GM21529 (cell line): ENCODE measurements at regions not wholly inside any gene's neighbourhood (a gene's known extent, or its start where the extent isn't known, plus 50 kb on each side); places are given as distances from the start of the nearest gene placed in this dataset.

Experiments used
- ATAC-seq: cut with Tn5 transposase; IDR thresholded peaks from one replicate; pipeline ENCODE4 v1.9.1; 2021; ENCODE audit not compliant: unreplicated experiment

GRCh38 chr5:89936576-89936975 lies 473.0 kb downstream of the CETN3 start:
- no peak for ATAC-seq

GRCh38 chr5:89934069-89934468 lies 475.5 kb downstream of the CETN3 start:
- ATAC-seq: peak; percentile 42

DNA sequence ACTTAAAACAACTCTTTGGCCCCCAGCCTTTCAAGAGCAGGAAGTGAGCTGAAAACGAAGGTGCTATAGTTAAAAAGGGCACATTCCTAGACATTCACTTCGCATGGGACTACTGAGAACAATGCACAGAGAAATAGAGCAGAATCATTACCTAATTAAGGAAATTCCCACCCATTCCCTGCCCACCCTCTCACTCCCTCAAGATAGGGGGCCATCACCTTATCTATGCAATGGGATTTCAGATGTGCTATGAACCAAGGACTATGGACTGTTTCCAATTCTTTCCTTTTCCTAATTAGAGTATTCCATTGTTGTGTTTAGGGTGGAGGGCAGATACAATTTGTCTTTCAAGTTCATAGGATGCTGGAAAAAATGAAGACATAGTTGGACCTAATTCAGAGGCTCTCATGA lies 476.8 kb downstream of the CETN3 start:
- ATAC-seq: no peak

DNA sequence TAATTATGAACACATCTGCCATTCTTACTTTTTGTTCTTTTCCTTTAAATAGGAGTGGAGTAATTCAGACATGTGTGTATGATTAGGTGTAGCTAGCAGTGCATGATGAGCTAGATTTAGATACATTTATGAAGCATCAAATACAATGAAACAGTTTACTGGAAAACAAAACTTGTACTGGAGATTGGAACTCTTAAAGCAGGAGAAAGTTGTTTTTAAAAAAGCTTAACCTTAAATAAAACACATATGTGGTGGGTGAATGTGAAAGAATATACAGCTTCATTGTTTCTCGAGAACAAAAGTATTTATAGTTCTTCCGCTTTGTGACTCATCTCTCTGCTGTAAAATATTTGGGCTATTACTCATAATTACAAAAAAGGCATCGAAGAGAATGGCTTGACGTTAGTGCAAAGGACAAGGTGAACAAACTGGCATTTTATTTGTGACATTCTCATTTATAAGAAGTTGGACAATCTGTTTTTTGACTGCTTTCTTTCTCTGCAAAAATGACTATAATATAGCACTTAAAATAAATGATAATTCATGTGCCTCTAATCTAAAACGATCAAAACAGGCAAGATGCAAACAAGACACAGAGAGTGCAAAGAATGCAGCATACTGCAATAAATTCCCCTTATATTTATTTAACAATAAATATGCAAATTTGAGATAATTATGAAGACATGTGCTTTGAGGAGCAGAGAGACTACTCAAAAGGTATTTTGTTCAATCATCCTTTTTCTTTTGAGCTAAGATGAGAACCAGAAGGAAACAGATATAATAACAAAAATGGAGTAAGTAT lies 478.8 kb downstream of the CETN3 start:
- peak; percentile 88 for ATAC-seq

DNA sequence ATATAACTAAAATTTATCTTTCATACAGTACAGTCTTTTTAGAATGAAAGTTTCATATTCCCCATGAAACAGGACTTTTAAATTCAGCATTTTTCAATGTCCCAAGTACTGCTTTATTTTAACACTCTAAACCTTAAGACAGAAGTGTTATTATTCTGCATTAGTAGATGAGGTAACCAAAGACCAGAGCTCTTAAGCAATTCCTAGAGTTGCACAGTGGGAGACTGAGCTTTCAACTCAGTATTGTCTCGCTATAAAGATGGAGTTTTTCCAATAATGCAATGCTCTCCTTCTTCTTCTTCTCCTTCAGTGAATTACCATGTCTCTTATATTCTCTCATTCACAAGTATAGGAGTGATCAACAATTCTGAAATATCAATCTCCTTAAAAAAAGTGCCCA lies 479.7 kb downstream of the CETN3 start:
- no peak for ATAC-seq

DNA sequence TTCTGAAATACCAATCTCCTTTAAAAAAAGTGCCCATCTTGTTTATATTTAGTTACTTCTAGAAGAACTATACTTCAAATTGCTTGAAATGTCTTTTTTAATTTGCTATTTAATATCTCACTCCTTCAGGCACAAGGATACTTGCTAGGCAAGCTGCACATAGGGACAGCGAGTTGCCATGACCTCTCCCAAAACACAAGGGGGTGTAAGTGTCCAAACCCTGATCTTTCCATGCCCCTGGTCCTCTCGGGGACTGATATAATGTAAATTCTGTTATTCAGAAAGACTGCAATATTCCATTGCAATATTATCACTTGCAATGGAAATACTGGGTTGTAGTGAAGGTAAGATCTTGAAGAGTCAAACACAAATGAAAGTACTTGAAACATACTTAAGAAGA lies 480.4 kb downstream of the CETN3 start:
- no peak for ATAC-seq

GRCh38 chr5:89922161-89922560 lies 487.4 kb downstream of the CETN3 start:
- no peak for ATAC-seq

DNA sequence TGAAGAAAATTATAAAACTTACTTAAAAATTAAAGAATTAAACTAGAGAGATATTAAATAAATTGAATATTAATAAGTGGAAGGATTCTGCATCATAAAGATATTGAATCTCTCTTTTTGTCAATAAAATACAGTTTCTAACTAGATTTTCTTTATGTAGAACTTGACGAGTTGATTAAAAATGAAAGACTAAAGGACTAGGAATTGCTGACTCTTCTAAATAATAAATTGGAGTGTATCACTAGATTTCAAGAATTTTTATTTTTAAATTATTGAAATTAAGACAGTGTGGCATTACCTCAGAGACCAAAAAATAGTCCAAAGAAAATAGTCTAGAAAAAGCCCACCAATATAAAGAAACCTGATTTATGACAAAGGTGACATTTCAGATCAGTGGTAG lies 492.4 kb downstream of the CETN3 start:
- ATAC-seq: no peak

DNA sequence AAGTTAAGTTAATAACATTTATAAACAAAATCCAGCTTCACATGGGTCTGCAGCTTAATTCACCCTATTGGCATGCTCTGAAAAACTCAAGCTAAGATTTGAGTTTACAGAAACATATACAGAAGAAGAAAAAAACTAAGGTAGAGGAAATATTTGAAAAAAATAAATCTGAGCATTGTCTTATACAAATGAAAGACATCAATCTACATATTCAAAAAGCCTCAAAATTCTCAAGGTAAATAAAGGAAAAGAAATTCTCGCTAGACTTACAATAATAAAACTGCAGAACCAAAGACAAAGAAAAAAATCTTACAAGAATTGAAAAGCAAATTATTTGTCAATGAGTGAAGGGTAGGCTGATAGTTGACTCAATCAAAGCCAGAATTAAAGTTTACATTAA lies 493.4 kb downstream of the CETN3 start:
- no peak for ATAC-seq

DNA sequence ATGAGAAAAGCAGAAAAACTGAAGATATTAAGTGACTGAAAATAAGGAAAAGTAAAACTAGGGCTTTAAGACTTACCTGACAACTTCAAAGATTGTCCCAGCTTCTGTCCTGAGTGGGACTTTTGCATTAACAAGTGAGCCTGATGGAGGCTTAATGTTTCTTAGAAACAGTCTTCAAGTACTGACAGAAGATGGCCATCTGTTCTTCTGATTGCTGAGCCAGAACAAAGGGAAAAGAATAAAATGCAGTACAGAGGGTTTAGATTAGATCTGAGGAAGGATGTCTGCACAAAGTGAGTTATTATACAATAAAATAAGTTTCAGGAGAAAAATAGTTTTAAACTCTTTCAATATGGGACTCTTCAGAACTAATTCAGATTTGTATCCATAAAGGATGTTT lies 500.7 kb downstream of the CETN3 start:
- no peak for ATAC-seq

DNA sequence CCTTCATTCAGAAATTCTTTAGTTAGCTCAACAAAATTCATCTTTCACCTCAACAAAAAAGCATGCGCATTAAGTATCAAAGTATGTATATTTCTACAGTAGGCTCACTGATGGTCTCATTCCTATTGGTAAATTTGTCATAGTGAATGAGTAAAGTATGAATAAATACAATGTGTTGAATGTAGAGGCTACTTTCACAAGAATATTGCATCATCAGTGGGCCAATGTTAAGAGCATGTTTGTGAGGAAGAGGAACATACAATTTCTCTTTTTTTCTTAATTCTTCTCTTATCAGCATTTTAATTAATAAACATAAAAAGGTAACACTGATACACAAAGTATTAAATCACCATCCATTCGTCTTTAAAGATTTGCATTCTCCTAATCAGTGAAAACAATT lies 505.1 kb downstream of the CETN3 start:
- ATAC-seq: no peak

DNA sequence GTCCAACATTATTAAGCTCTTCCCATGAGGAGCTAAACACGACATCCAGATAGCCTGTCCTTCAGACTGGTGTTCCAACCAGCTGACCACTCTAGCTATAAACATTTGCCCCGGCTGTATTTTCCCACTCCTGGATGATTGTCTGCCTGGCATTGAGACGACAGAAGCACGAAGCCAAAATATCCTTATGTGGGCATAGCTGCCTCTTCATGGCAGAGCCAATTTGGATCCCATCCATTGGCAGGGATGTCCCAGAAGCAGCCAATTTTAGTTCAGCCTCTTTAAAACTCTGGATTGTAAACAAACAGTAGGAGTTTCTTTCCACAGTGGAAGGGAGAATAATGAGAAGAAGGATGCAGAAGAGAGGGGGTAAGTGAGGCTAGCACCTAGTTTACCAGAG lies 507.6 kb downstream of the CETN3 start:
- ATAC-seq: no peak

- ATAC-seq: no peak
These were observed 508.2 kb downstream of the CETN3 start for GRCh38 chr5:89901346-89901745.

DNA sequence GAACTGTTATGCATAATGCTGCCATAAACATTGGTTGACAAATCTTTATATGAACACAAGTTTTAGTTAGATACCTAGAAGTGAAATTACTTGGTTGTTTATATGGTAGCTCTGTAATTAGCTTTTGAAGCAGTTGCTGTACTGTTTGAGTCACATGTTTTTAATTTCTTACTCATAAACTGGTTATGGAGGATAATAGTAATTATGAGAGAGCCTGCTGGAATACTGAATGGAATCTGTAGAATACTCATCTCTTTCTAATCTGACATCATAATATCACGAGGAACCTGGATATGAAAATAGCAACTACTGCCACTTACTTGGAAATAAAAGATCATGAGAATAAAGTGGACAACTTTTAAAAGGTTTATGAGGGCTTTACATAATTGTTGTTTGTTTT lies 509.2 kb downstream of the CETN3 start:
- no peak for ATAC-seq

DNA sequence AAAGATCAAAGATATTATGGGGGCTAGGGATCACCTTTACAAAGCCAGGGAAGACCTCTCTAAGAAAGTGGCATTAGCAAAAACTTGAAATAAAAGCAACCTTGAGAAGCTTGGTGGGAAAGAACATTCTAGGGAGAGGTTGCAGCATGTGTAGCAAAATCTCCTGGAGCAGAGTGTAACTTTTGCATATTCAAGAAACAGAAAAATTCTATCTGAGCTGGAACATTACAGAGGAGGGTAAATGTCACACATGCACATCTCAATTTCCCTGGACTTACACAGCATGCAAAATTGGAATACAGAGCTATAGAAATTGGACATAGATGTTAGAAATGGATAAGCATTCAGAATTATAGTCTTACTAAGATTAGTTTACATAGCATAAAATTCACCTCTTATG lies 510.0 kb downstream of the CETN3 start:
- no peak for ATAC-seq

DNA sequence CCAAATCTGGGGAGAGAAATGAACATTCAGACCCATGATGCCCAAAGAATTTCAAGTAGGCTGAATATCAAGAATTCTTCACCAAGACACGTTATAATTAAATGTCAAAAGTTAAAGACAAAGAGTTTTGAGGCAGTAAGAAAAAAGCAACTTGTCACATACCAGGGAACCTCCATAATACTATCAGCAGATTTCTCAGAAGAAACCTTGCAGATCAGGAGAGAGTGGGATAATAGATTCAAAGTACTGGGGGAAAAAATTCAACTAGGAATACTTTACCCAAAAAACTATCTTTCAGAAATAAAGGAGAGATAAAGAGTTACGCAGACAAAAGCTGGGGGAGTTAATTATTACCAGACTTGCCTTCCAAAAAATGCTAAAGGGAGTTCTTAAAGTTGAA lies 516.0 kb downstream of the CETN3 start:
- no peak for ATAC-seq

DNA sequence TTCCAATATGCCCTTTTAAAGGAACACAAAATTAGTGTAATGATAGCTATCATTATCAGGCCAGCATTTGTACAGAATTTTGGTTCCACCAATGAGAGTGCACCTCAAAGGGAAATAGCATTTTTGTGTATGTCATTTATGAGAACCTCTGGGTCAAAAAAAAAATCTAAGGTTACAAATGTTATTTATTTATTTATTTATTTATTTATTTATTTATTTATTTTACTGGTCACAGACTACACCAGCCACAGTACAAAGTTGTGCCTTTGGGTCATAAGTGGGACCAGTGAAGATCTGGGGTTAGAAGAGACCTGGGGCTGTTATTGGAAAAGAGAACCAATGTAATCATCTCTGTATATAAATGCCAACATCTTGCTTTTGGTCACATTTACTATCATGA lies 523.9 kb downstream of the CETN3 start:
- ATAC-seq: no peak

GRCh38 chr5:89883967-89884366 lies 525.6 kb downstream of the CETN3 start:
- no peak for ATAC-seq

GRCh38 chr5:89878140-89879132 lies 531.1 kb downstream of the CETN3 start:
- ATAC-seq: no peak

GRCh38 chr5:89871906-89872305 lies 537.6 kb downstream of the CETN3 start:
- no peak for ATAC-seq

- ATAC-seq: no peak
These were observed 540.2 kb downstream of the CETN3 start for GRCh38 chr5:89869346-89869745.

GRCh38 chr5:89866410-89866809 lies 543.1 kb downstream of the CETN3 start:
- no peak for ATAC-seq
